Superior temporal gyrus (tissue), 1 donor: ENCODE measurements at regions not wholly inside any gene's neighbourhood (a gene's known extent, or its start where the extent isn't known, plus 50 kb on each side); places are given as distances from the start of the nearest gene placed in this dataset.

ENCODE experiments used
- DNase-seq: peaks from one replicate; pipeline ENCODE4 v3.0.0-alpha.2; 2016; ENCODE audit errors: extremely low spot score

DNA sequence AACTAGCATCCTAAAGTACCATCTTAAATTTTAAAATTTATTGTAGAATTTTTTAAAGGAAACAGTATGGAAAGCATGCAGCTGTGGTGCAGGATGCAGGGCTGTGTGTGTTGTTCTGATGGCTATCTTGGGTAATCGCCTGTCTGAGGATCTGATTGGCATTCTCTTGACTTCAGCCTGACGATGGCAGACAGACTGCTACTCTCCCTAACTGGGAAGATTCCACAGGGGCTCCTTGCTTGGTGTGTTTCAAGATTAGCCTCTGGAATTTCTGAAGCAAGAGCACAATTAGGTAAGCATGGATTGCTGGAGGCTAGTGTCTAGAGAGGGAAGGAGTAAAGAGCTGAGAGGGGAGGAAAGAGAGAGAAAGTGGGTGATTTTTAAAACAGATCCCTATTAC is 696.8 kb upstream of the LRFN5 start:
- no peak for DNase-seq

DNA sequence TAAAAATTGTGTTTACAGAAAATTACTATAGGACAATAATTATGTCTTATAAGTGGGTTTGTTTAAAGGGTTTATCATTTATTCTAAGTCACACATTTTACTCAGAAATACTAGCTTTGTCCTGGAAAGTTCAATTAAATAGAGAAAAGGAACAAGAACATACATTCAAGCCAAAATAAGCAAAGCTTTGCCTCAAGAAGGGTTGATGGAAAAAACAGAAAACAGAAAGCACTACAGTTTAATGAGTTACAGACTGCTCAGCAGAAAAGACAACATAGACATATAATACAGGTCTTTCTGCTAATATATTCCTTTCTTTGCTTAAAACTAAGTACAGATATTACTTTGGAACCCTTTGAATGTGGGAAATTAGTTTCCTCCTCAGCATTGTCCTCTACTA is 703.0 kb upstream of the LRFN5 start:
- no peak for DNase-seq

DNA sequence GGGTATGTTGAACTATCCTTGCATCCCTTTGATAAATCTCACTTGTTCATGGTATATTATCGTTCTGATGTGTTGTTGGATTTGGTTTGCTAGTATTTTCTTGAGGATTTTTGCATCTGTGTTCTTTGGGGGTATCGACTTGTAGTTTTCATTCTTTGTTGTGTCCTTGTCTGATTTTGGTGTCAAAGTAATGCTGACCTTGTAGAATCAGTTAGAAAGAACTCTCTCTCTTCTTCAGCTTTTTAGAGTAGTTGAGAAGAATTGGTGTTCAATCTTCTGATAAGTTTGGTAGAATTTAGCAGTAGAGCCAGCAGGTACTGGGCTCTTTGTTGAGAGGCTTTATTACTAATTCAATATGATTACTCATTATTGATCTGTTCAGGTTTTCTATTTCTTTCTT is 707.2 kb upstream of the LRFN5 start:
- DNase-seq, result no peak

DNA sequence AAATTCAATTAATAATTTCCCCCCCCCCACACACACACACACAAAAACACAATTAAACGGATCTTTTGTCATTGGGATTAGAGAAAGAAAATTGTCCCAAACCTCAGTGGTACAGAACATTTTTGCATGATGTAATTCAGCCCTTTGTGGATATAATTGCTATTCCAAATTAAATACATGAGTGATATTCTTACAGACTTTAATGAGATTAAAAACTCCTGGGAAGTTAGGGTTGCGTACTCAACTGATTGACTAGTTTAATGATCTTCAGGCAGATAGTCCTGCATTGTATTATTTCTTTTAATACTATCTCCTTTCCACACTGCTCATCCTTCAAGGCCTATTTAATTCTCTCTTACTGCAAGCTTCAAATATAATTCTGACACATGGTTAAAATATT is 711.8 kb upstream of the LRFN5 start:
- no peak for DNase-seq

DNA sequence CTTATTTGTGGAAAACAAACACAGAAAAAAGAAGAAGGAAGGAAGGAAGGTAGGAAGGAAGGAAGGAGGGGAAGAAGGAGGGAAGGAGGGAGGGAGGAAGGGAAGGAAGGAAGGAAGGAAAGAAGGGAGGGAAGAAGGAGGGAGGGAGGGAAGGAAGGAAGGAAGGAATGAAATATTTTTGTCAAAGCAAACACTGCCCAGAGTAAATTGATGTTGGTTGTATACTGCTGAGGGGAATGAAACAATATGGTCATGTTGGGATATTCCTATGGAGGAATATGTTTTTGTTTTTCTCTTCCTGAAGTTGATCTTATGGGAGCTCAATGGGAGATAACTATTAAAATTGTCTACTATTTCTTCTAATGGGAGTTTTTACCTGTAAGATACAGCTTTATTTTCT is 717.5 kb upstream of the LRFN5 start:
- no peak for DNase-seq

DNA sequence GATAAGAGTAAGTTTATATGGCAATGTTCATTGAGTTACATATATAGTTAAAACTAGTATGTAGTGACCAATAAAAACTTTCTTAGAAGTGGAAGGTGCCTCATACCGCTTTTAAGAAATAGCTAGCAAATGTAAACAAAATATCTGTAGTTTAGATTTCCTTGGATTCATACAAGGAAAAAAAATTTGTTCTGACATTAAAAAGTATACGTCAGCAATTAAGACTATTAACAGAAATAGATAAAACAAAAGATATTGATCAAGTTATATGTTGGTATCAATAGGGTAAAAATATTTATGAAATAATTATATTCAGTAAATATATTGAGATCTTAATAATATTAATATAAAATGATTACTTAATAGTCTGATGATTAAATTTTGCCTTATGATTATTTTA is 718.8 kb upstream of the LRFN5 start:
- no peak for DNase-seq

DNA sequence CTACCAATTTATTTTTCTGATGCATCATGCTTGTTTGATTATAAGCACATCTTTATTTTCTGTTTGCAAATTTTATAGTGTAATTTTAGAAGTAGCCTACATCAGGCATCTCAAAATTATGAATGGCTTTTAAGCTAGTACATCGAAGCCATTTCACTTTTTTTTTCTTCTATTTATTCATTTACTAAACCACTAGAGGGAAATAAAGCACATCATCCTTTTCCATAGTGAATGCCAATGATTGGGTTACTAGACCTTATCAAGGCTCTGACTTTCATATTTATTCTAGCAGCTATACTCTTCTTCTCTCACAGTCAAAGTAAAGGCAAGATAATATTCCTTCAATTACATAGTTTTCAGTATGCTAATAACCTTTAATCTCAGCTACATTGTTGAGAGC is 736.4 kb upstream of the LRFN5 start:
- DNase-seq, result no peak

DNA sequence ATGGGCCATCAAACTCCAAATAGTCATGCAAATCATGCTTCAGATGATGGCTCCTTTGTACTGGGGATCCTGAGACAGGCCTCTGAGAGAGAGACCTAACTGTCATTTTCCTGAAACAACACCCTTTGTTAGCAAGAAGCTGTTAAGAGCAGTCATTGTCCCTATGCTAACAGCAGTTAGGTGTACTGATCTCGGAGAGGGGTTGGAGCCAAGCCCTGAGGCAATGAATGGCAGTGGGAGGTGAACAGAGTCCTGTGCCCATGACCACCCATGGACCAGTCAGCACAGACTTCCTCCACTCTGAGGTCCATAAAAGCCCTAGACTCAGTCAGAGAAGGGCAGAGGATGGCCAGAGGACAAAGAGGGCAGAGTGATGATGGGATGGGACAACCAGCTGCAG is 747.6 kb upstream of the LRFN5 start:
- DNase-seq, result no peak

DNA sequence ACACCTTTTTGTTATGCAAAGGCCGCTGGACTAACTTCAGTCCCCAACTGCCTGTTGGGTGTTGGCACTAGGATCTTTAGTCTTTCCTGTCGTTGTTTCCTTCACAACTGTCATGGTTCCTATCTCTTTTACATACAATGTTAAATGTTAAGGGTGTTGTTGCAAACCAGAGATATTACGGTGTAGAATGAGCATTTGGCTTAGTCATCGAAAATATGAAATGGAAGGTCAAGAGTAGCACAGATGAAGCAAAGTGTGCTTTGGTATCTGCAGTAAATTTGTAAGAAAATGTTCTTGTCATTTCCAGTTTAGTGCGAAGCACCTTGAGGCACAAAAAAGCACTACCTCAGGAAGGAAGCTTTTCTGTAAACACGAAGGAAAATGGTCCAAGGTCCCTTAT is 751.3 kb upstream of the LRFN5 start:
- DNase-seq, result no peak

DNA sequence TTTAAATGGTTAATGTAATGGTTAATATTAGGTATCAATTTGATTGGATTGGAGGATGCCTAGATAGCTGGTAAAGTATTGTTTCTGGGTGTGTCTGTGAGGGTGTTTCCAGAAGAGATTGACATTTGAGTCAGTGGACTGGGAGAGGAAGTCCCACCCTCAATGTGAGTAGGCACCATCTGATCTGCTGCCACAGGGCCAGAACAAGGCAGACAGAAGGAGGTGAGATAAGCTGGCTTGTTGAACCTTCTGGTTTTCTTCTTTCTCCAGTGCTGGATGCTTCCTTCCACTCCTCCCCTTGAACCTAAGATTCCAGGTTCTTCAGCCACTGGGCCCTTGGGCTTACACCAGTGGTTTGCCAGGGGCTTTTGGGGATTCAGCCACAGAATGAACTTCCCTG is 756.5 kb upstream of the LRFN5 start:
- DNase-seq, result no peak

DNA sequence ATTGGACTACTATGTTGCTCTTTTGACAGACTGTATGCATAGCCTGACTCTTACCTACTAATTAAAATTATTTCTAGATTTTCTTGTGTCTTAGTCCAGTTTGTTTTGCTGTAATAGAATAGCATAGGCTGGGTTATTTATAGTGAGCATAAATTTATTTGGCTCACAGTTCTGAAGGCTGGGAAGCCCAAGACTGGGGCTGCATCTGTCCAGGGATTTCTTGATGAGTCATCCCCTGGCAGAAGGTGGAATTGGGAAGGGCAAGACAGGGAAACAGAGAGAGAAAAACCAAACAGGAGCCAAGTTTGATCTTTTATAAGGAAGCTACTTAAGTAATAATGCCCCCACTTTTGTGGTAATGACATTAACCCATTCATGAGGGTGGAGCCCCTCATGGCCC is 759.2 kb upstream of the LRFN5 start:
- no peak for DNase-seq

DNA sequence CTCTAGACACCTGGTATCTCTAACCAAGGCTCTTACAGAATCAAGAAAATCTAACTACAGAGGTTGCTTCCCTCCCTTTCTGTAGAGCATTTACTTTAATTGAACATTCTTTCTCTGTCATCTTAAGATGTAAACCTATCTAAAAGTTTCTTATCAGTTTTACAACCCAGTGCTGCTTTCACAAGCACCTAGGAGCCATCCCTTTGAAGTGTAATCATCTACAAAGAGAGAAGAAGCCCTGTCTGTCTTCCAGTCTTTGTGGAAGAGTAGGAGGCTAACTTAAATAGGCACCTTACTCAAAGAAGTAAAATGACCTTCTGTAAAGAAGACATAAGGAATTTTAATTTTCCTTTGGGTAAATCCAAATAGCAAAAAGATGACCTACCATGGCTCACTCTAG is 763.9 kb upstream of the LRFN5 start:
- no peak for DNase-seq

DNA sequence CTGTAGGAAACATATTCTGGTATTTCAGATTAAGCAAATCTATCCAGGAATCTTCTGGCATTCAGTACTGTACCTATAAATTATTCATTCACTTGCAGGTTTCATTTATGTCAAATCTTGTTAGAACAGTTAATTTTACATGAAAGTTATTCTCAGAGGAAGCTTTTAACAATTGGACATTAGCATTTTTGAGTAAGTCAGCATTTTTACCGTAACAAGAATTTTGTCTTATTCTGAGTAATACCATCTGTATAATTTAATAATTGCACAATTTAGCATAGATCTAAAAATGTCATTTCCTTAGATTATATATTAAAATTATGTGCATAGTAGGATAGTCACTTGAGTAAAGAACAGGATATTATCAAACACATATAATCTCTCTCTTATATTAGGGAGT is 764.8 kb upstream of the LRFN5 start:
- no peak for DNase-seq

DNA sequence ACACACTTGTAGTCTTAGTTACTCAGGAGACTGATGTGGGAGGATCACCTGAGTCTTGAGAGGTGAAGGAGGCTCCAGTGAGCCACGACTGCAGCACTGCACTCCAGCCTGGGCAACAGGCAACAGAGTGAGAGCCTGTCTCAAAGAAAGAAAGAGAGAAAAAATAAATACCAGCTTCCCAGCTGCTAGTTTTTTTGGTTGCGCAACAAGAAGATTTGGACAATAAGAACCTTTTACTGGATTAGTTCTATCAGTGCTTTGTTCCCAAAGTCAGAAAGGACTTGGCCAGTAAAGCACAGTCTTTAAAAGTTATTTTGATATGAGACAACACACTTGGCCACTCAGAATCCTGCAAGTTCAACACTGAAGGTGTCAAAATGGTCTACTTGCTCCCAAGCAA is 768.1 kb upstream of the LRFN5 start:
- no peak for DNase-seq

DNA sequence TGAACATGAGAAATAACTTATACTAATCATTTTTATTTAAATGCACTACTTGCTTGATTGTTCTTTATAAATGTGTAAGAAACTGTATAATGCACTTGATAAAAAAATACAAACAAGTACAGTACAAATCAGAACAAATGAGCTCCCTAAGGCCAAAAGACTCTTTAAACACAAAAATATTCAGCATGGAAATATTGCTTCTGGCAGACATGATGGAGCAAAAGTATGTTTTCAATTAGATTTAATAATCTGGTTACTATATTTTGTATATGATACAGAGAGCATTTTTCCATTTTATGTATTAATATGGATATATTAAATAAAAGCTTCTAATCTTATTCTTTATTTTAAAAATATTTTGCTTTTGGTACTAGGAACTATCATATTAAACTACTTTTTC is 800.2 kb upstream of the LRFN5 start:
- no peak for DNase-seq

DNA sequence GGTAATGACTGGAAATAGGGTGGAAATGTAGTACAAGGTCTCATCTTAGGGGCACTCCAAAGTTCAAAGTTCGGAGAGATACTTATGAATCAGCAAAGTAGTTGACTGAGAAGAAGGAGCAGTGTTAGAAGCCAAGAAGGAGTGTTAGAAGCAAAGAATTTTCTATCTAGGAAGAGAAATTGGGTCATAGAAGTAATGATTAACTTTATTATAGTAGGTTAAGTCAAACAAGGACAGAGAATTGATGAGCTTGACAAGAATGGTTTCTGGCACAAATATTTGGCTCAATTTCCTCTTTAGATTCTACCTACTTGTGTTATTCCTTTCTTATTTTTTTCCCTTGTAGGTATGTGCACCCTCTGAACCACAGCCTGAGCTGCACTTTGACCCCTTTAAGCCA is 810.5 kb upstream of the LRFN5 start:
- DNase-seq, result no peak

DNA sequence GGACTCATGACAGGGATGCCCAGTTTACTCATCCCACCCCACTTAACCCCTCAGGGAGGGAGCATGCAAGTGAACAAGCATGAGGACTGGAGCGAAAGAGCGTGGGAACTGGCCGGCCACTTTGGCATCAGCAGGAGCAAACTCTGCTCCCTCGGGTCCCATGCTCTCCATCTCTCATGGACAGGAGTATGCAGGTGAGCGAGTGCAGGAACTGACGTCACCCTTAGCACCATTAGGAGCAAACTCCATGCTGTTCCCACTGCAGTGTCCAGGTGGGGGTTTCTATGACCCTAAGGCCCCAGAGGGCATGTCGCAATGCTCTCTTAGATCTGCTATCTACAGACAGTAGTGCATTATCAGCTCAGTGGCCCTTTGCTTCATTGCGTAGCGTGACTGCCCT is 821.8 kb upstream of the LRFN5 start:
- DNase-seq, result no peak

DNA sequence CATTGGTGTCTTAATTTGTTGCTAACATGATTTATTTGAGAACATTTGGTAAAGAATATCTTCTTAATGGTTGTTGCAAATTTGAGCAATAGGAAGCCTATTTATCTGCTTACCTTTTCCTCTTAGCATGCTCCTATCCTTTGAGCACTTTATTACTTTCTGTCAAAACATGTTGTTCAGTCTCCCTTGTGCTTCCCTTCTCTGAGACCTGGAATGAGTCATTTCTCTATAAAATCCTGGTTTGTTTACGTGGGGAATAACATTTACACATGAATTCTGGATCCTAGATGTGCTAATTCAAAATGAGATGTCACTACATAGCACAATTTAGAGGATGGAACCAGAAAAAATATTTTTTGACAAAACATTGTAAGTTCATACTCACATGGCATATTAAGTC is 844.0 kb upstream of the LRFN5 start:
- DNase-seq, result no peak

DNA sequence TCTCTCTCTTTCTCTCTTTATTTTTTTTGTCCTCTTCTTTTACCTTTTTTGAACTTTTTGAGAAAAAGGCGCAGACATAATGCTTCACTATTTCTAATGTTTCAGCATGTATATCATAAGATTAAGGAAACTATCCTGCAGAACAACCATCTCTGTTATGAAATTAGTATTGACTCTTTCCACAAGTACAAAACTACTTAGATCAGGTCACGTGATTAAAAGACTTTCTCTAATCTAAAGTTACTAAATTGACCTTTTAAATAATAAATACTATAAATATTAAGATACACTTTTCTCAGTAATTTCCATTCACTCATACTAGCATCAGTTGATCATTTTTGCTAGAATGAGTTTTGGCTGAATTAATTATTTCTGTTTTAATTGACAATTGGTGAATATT is 844.5 kb upstream of the LRFN5 start:
- no peak for DNase-seq

DNA sequence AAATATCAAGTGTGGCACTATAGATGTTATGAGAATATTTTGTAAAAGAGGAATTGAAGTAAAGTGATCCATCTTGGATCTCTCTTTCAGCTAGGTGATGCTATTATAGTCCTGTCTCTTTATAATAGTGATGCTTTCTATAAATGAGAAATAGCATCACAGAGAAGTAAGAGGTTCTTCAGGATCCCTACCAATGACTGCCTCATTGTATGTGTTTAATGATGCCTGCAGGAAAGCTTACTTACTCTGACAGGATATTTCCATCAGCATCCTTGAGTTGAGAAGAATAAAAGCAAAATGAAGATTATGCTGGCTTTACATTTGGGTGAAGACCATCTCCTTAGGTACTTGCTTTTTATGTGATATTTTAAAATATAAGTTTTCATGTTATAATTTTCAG is 846.0 kb upstream of the LRFN5 start:
- no peak for DNase-seq

DNA sequence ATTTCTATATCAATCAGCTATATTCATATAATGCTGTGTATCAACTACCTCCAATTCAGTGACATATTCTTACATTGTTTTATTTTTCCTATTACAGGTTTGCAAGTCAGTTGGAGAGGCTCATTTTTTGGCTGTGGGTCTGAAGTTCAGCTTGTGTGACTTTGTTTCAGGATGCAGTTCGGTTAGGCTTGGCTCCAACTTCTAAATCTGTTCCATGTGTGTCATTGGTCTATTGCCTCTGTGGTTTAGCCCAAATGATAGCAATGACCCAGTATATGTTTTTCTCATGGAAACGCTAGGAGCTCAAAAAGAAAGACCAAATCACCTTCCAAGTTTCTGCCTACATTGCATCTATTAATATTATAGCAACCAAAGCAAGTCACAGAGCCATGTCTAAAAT is 848.6 kb upstream of the LRFN5 start:
- no peak for DNase-seq

DNA sequence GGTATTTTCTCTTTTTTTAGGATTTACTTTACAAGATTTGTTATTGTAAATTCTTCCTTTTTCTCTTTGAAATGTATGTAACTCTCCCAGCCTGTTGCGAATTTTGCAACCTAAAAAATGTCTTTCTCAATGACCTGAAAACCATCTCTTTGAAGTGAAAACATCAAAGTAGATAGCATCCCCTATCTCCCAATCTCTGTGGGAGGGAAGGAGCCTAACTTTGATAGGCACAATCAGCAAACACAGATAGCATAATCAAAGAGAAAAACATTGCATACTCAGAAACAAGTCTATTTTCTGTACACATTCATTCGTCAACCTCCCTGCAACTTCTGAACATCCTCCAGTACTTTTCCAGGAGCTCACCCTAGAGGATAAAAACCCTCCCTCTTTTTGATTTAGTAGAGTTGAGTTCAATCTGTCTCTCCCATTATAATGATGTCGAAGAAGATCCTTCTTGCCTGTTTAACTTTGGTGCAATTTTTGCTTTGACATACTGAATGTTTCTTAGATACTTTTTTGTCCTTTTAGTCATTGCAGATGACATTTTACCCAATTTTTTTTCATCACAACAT is 849.2 kb upstream of the LRFN5 start:
- no peak for DNase-seq

DNA sequence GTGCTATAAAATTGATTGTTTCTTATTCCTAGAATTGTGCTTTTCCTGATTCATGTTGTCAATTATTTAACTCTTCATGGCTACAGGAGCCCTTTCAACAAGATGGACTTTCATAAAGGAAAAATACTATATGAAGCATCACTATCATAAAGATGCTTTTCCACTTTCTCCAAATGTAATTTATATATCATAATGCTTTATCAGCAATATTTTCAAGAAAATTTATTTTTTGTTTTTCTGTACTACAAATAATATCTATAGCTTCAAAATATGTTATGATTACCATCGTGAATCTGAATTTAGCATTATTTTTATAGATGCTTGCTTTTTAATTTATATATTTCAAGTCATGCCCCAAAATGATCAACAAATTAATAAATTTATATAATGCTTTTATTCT is 873.5 kb upstream of the LRFN5 start:
- no peak for DNase-seq

DNA sequence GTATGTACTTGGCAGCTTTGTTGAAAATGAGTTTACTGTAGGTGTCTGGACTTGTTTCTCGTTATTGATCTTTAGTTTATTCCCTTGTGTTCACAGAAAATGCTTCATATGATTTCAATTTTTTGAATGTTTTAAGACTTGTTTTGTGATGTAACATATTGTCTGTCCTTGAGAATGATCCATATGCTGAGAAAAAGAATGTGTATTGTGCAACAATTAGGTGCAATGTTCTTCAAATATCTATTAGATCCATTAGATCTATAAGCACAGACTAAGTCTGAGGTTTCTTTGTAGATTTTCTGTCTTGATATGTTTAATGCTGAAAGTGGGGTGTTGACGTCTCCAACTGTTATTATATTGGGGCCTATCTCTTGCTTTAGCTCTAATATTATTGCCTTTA is 879.6 kb upstream of the LRFN5 start:
- no peak for DNase-seq

DNA sequence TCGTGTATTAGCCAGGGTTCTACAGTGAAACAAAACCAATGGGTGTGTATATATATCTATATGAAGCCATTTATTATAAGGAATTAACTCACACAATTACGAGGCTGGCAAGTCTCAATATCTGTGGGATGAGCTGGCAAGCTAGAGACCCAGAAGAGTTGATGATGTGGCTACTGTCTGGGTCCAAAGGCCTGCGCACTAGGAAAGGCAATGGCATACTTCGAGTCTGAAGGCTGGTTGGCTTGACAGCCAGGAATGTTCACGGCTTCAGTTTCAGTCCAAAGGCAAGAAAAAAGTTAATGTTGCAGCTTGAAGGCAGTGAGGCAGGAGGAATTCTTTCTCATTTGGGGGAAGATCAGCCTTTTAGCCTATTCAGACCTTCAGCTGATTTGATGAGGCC is 893.3 kb upstream of the LRFN5 start:
- no peak for DNase-seq
